ENCODE measurements at regions not wholly inside any gene's neighbourhood (a gene's known extent, or its start where the extent isn't known, plus 50 kb on each side); places are given as distances from the start of the nearest gene placed in this dataset.

DNA sequence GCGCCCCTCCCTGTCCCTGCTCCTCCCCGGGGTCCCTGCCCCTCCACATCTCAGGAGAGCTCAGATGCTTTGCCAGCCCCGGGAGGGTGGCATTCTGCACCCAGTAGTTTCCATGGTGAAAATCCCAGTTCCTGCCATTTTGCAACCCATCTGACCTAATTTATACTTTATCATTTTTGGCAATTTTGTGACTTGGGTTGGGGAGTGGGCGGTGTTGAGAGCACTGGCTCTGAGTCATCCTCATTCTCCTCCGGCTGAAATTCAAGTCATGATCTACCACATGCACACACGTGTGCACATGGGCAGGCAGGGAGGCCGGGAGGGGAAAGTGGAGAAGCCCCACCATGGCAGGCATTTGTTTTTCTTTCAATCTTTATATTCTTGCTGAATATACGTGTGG, 208.6 kb downstream of the URI1 start:
- no peak for DNase-seq
- Histone ChIP-seq H3K36me3 (no peaks in the 10 kb centered on the region), H3K4me3 (no peak overlapping the region), H3K27me3 (no peaks in the 10 kb centered on the region), H3K4me1 (no peaks in the 10 kb centered on the region), H3K9me3 (no peaks in the 10 kb centered on the region), H3K27ac (no peak overlapping the region)
- 40 to 45% methylated on average over 5 of the region's 8 CpGs for WGBS, 2 donors
- intact Hi-C loops (cut with DNase I) = no loop called here
- TF ChIP-seq POLR2A (IDR thresholded peaks at IDR 0.05) (no peak), CTCF (IDR thresholded peaks at IDR 0.05) (no peak)

DNA sequence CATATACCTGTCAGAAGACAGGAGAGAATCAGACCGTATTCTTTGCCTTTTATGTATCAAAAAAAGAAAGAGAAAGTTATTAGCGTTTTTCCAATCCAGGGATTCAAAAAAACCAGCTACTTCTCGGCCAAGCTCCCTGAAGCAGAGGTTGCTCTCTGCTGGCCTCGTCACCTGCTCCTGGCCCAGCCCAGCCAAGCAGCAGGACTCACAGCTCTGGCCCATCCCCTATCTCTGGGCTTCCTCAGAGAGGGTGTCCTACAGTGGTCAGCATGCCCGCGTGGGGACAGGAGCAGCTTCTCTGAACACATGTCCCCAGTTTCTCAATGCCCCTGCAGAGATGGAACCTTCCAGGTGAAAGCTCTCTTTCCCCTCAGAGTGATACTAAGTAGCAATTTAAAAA, 209.0 kb downstream of the URI1 start:
- no peak overlapping the region for H3K4me3 ChIP-seq
- H3K4me1 ChIP-seq = no peaks in the 10 kb centered on the region
- intact Hi-C loops (cut with DNase I) = no loop called here
- DNase-seq = no peak
- no peaks in the 10 kb centered on the region for H3K36me3 ChIP-seq
- H3K27ac ChIP-seq = no peak overlapping the region
- WGBS, 2 donors = 47 to 51% methylated on average over 4 to 6 of the region's 6 CpGs
- no peaks in the 10 kb centered on the region for H3K27me3 ChIP-seq
- no peaks in the 10 kb centered on the region for H3K9me3 ChIP-seq
- TF ChIP-seq POLR2A (IDR thresholded peaks at IDR 0.05) (no peak), CTCF (IDR thresholded peaks at IDR 0.05) (no peak)

- Histone ChIP-seq H3K4me1 (no peaks in the 10 kb centered on the region), H3K27ac (no peak overlapping the region), H3K27me3 (peaks cover 0 to 6% (median 0%) of the 10 kb centered on the region in 4 donors), H3K36me3 (no peaks in the 10 kb centered on the region), H3K4me3 (no peak overlapping the region), H3K9me3 (no peaks in the 10 kb centered on the region)
- intact Hi-C loops (cut with DNase I) = no loop called here
- 44 to 50% methylated on average over 6 to 8 of the region's 10 CpGs for WGBS, 2 donors
- DNase-seq = no peak
- no peak for TF ChIP-seq POLR2A (IDR thresholded peaks at IDR 0.05)
- no peak for TF ChIP-seq CTCF (IDR thresholded peaks at IDR 0.05)
Observed at GRCh38 chr19:30152510-30153291, 210.7 kb downstream of the URI1 start.

- TF ChIP-seq CTCF (IDR thresholded peaks at IDR 0.05) = no peak
- TF ChIP-seq POLR2A (IDR thresholded peaks at IDR 0.05) = no peak
- 45 to 47% methylated on average over 17 to 18 of the region's 18 CpGs for WGBS, 2 donors
- peaks cover 0 to 6% (median 0%) of the 10 kb centered on the region in 4 donors for H3K27me3 ChIP-seq
Observed at GRCh38 chr19:30153326-30154210, 211.5 kb downstream of the URI1 start.

GRCh38 chr19:30154410-30154809, 212.4 kb downstream of the URI1 start:
- no peak for DNase-seq
- intact Hi-C loops (cut with DNase I) = no loop called here
- Histone ChIP-seq H3K27ac (no peak overlapping the region), H3K36me3 (no peaks in the 10 kb centered on the region), H3K27me3 (peaks cover 0 to 6% (median 0%) of the 10 kb centered on the region in 4 donors), H3K4me1 (no peaks in the 10 kb centered on the region), H3K4me3 (no peak overlapping the region), H3K9me3 (no peaks in the 10 kb centered on the region)
- TF ChIP-seq POLR2A (IDR thresholded peaks at IDR 0.05) (no peak), CTCF (IDR thresholded peaks at IDR 0.05) (no peak)
- 84 to 90% methylated on average over 8 of the region's 8 CpGs for WGBS, 2 donors

More at GRCh38 chr19:30153326-30154210, 211.5 kb downstream of the URI1 start:
- H3K36me3 ChIP-seq = no peaks in the 10 kb centered on the region
- intact Hi-C loops (cut with DNase I) = no loop called here
- H3K4me3 ChIP-seq = no peak overlapping the region
- no peaks in the 10 kb centered on the region for H3K9me3 ChIP-seq
- no peak overlapping the region for H3K27ac ChIP-seq
- H3K4me1 ChIP-seq = no peaks in the 10 kb centered on the region
- DNase-seq = no peak

Measured in esophagus squamous epithelium (tissue), 5 donors.